Erythroblast (primary cell): ENCODE measurements at regions not wholly inside any gene's neighbourhood (a gene's known extent, or its start where the extent isn't known, plus 50 kb on each side); places are given as distances from the start of the nearest gene placed in this dataset.

Source experiments
- GATA1 ChIP-seq: IDR thresholded peaks from 2 replicates; pipeline ENCODE4 v1.6.1; 2011; ENCODE audit warnings: low read depth, mild to moderate bottlenecking, control low read depth, low read length, moderate library complexity
- POLR2A ChIP-seq: IDR thresholded peaks from 2 replicates; pipeline ENCODE4 v1.6.1; 2011; ENCODE audit warnings: mild to moderate bottlenecking, low read length

DNA sequence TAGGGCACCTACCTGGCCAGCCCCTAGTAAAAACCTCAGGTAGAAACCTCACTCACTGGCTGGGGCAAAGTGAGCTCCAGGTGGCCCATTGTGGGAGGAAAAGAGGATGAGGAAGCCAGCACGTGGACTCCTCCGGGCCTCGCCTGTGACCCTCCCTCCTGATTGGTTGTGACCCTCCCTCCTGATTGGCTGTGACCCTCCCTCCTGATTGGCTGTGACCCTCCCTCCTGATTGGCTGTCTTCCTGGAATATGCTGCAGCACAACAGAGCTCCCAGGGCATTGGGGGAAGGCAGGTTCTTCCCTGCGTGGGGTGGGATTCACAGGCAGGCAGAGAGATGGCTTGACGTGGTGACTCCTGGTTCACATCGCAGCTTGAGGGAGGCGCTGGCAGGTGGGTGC, 343.0 kb downstream of the GLRX3 start:
- no peak for TF ChIP-seq POLR2A
- no peak for TF ChIP-seq GATA1
